ENCODE measurements at regions not wholly inside any gene's neighbourhood (a gene's known extent, or its start where the extent isn't known, plus 50 kb on each side); places are given as distances from the start of the nearest gene placed in this dataset.

GRCh38 chr7:118511146-118511545 lies 286.6 kb downstream of the ANKRD7 start:
- Histone ChIP-seq H3K4me3 (ENCODE audit: low read length) (no peak overlapping the region), H2AFZ (ENCODE audit: low read depth, low read length) (no peak overlapping the region), H3K9me2 (ENCODE audit: insufficient read depth, low read length) (no peaks in the 10 kb centered on the region), H3K79me2 (replicated peaks; ENCODE audit: insufficient read depth, low read length) (no peaks in the 10 kb centered on the region), H3K9ac (ENCODE audit: low read length) (no peak overlapping the region), H3K36me3 (ENCODE audit: insufficient read depth, low read length) (no peaks in the 10 kb centered on the region), H3K27ac (ENCODE audit: low read length) (no peak overlapping the region), H4K20me1 (ENCODE audit: insufficient read depth) (no peaks in the 10 kb centered on the region), H3K27me3 (ENCODE audit: insufficient read depth, low read depth, low read length) (no peaks in the 10 kb centered on the region), H3K4me2 (ENCODE audit: low read length) (no peak overlapping the region), H3K9me3 (ENCODE audit: low read length) (no peaks in the 10 kb centered on the region), H3F3A (ENCODE audit: insufficient read depth, low read length, poor library complexity, severe bottlenecking) (no peaks in the 10 kb centered on the region)
- TF ChIP-seq EP300 (conservative IDR thresholded peaks at IDR 0.05; ENCODE audit: poor library complexity, severe bottlenecking) (no peak), POLR2AphosphoS5 (IDR thresholded peaks at IDR 0.05) (no peak), CTCF (IDR thresholded peaks at IDR 0.05; ENCODE audit: poor library complexity, severe bottlenecking) (no peak), RAD21 (conservative IDR thresholded peaks at IDR 0.05) (no peak), MXI1 (conservative IDR thresholded peaks at IDR 0.05; ENCODE audit: poor library complexity, severe bottlenecking) (no peak), TAF1 (IDR thresholded peaks at IDR 0.05; ENCODE audit: low read depth) (no peak), SMC3 (conservative IDR thresholded peaks at IDR 0.05; ENCODE audit: poor library complexity) (no peak)

GRCh38 chr7:118517275-118517674 lies 292.8 kb downstream of the ANKRD7 start:
- no peaks in the 10 kb centered on the region for H3K9me2 ChIP-seq (ENCODE audit: insufficient read depth, low read length)
- H3K4me2 ChIP-seq (ENCODE audit: low read length): no peak overlapping the region
- H2AFZ ChIP-seq (ENCODE audit: low read depth, low read length): no peak overlapping the region
- H4K20me1 ChIP-seq (ENCODE audit: insufficient read depth): no peaks in the 10 kb centered on the region
- no peaks in the 10 kb centered on the region for H3K27me3 ChIP-seq (ENCODE audit: insufficient read depth, low read depth, low read length)
- H3K27ac ChIP-seq (ENCODE audit: low read length): no peak overlapping the region
- no peaks in the 10 kb centered on the region for H3K79me2 ChIP-seq (replicated peaks; ENCODE audit: insufficient read depth, low read length)
- TF ChIP-seq CTCF (IDR thresholded peaks at IDR 0.05; ENCODE audit: poor library complexity, severe bottlenecking) (no peak), EZH2 (IDR thresholded peaks at IDR 0.05; ENCODE audit: borderline replicate concordance, insufficient read depth, low read length, poor library complexity, severe bottlenecking) (no peak), MXI1 (conservative IDR thresholded peaks at IDR 0.05; ENCODE audit: poor library complexity, severe bottlenecking) (no peak), REST (IDR thresholded peaks at IDR 0.05; ENCODE audit: borderline replicate concordance) (no peak), RAD21 (conservative IDR thresholded peaks at IDR 0.05) (no peak), TAF1 (IDR thresholded peaks at IDR 0.05; ENCODE audit: low read depth) (no peak), POLR2AphosphoS5 (IDR thresholded peaks at IDR 0.05) (no peak), EP300 (conservative IDR thresholded peaks at IDR 0.05; ENCODE audit: poor library complexity, severe bottlenecking) (no peak), SMC3 (conservative IDR thresholded peaks at IDR 0.05; ENCODE audit: poor library complexity) (no peak)
- no peaks in the 10 kb centered on the region for H3K36me3 ChIP-seq (ENCODE audit: insufficient read depth, low read length)
- H3K9ac ChIP-seq (ENCODE audit: low read length): no peak overlapping the region
- no peaks in the 10 kb centered on the region for H3F3A ChIP-seq (ENCODE audit: insufficient read depth, low read length, poor library complexity, severe bottlenecking)
- no peak overlapping the region for H3K4me3 ChIP-seq (ENCODE audit: low read length)
- H3K9me3 ChIP-seq (ENCODE audit: low read length): no peaks in the 10 kb centered on the region

All from neural cell (in vitro differentiated cells).